ENCODE measurements at regions not wholly inside any gene's neighbourhood (a gene's known extent, or its start where the extent isn't known, plus 50 kb on each side); places are given as distances from the start of the nearest gene placed in this dataset.

- no peak overlapping the region for H3K4me3 ChIP-seq (replicated peaks; ENCODE audit: low read depth, low read length)
- TF ChIP-seq CTCF (IDR thresholded peaks at IDR 0.05; ENCODE audit: low read depth, low read length, missing control alignments), result no peak
- DNase-seq (ENCODE audit: extremely low read depth, low read depth), result no peak
These were observed 156.3 kb downstream of the SLC7A11 start for GRCh38 chr4:138085736-138086305.

GRCh38 chr4:138078751-138079520, 163.2 kb downstream of the SLC7A11 start:
- TF ChIP-seq CTCF (IDR thresholded peaks at IDR 0.05; ENCODE audit: low read depth, low read length, missing control alignments), result no peak
- H3K4me3 ChIP-seq (replicated peaks; ENCODE audit: low read depth, low read length), result no peak overlapping the region
- DNase-seq (ENCODE audit: extremely low read depth, low read depth), result peak; percentile 29

- no peak for TF ChIP-seq CTCF (IDR thresholded peaks at IDR 0.05; ENCODE audit: low read depth, low read length, missing control alignments)
- no peak overlapping the region for H3K4me3 ChIP-seq (replicated peaks; ENCODE audit: low read depth, low read length)
These were observed 163.9 kb downstream of the SLC7A11 start for GRCh38 chr4:138078253-138078652.

GRCh38 chr4:138076561-138076960, 165.6 kb downstream of the SLC7A11 start:
- no peak for TF ChIP-seq CTCF (IDR thresholded peaks at IDR 0.05; ENCODE audit: low read depth, low read length, missing control alignments)
- no peak overlapping the region for H3K4me3 ChIP-seq (replicated peaks; ENCODE audit: low read depth, low read length)
- no peak for DNase-seq (ENCODE audit: extremely low read depth, low read depth)

More at GRCh38 chr4:138078253-138078652, 163.9 kb downstream of the SLC7A11 start:
- DNase-seq (ENCODE audit: extremely low read depth, low read depth), result no peak

GRCh38 chr4:138070816-138071215, 171.3 kb downstream of the SLC7A11 start:
- no peak for TF ChIP-seq CTCF (IDR thresholded peaks at IDR 0.05; ENCODE audit: low read depth, low read length, missing control alignments)
- H3K4me3 ChIP-seq (replicated peaks; ENCODE audit: low read depth, low read length), result no peak overlapping the region
- no peak for DNase-seq (ENCODE audit: extremely low read depth, low read depth)

- DNase-seq (ENCODE audit: extremely low read depth, low read depth), result no peak
- TF ChIP-seq CTCF (IDR thresholded peaks at IDR 0.05; ENCODE audit: low read depth, low read length, missing control alignments), result no peak
- no peak overlapping the region for H3K4me3 ChIP-seq (replicated peaks; ENCODE audit: low read depth, low read length)
These were observed 178.6 kb downstream of the SLC7A11 start for GRCh38 chr4:138063581-138063980.
